ENCODE measurements at regions not wholly inside any gene's neighbourhood (a gene's known extent, or its start where the extent isn't known, plus 50 kb on each side); places are given as distances from the start of the nearest gene placed in this dataset.

GRCh38 chr3:135907422-135908165, 57.9 kb upstream of the PPP2R3A start:
- no peaks in the 10 kb centered on the region for H3K36me3 ChIP-seq
- 23 to 48% methylated on average over 3 of the region's 3 CpGs for WGBS, 2 donors
- no peaks in the 10 kb centered on the region for H3K27me3 ChIP-seq
- no peak for TF ChIP-seq CTCF (IDR thresholded peaks at IDR 0.05)
- no peak for TF ChIP-seq POLR2A (IDR thresholded peaks at IDR 0.05)
- peak overlapping the region; percentile 76 to 91 (median 82) for H3K27ac ChIP-seq
- H3K4me1 ChIP-seq = peaks cover 0 to 36% (median 0%) of the 10 kb centered on the region in 3 donors
- H3K4me3 ChIP-seq = peak overlapping the region in 3 of 4 donors; percentile 9 to 30 (median 21)
- DNase-seq = no peak
- H3K9me3 ChIP-seq = no peaks in the 10 kb centered on the region
- intact Hi-C loops (cut with DNase I) = no loop called here

GRCh38 chr3:135908225-135908624, 57.3 kb upstream of the PPP2R3A start:
- intact Hi-C loops (cut with DNase I) = no loop called here
- no peak for DNase-seq
- Histone ChIP-seq H3K36me3 (no peaks in the 10 kb centered on the region), H3K4me3 (peak overlapping the region in 3 of 4 donors; percentile 9 to 30 (median 21)), H3K27me3 (no peaks in the 10 kb centered on the region), H3K27ac (peak overlapping the region; percentile 76 to 91 (median 82)), H3K4me1 (peaks cover 0 to 36% (median 0%) of the 10 kb centered on the region in 3 donors), H3K9me3 (no peaks in the 10 kb centered on the region)
- TF ChIP-seq CTCF (IDR thresholded peaks at IDR 0.05) (no peak), POLR2A (IDR thresholded peaks at IDR 0.05) (no peak)
- 39 to 60% methylated on average over 7 of the region's 7 CpGs for WGBS, 2 donors

GRCh38 chr3:135908737-135909136, 56.8 kb upstream of the PPP2R3A start:
- TF ChIP-seq CTCF (IDR thresholded peaks at IDR 0.05) = no peak
- no peak for TF ChIP-seq POLR2A (IDR thresholded peaks at IDR 0.05)
- Histone ChIP-seq H3K4me1 (peaks cover 0 to 36% (median 0%) of the 10 kb centered on the region in 3 donors), H3K27ac (peak overlapping the region in 3 of 4 donors; percentile 79 to 91 (median 86)), H3K4me3 (no peak overlapping the region), H3K9me3 (no peaks in the 10 kb centered on the region), H3K36me3 (no peaks in the 10 kb centered on the region), H3K27me3 (no peaks in the 10 kb centered on the region)
- intact Hi-C loops (cut with DNase I) = no loop called here
- no peak for DNase-seq
- WGBS, 2 donors = 62 to 78% methylated on average over 1 of the region's 1 CpG

- Histone ChIP-seq H3K4me1 (peaks cover 0 to 35% (median 0%) of the 10 kb centered on the region in 3 donors), H3K9me3 (no peaks in the 10 kb centered on the region), H3K27ac (no peak overlapping the region), H3K27me3 (no peaks in the 10 kb centered on the region), H3K4me3 (no peak overlapping the region), H3K36me3 (no peaks in the 10 kb centered on the region)
- 33 to 52% methylated on average over 2 of the region's 2 CpGs for WGBS, 2 donors
- intact Hi-C loops (cut with DNase I) = loop anchor here (10.0 kb wide), 1 partner anchor 134 kb away; no protein-coding TSS in a partner anchor
- TF ChIP-seq POLR2A (IDR thresholded peaks at IDR 0.05) (no peak), CTCF (IDR thresholded peaks at IDR 0.05) (no peak)
- DNase-seq = no peak
These were observed 54.4 kb upstream of the PPP2R3A start for GRCh38 chr3:135911110-135911509.

- no peaks in the 10 kb centered on the region for H3K9me3 ChIP-seq
- no peaks in the 10 kb centered on the region for H3K36me3 ChIP-seq
- TF ChIP-seq CTCF (IDR thresholded peaks at IDR 0.05) = no peak
- TF ChIP-seq POLR2A (IDR thresholded peaks at IDR 0.05) = no peak
- no peak overlapping the region for H3K4me3 ChIP-seq
- H3K27me3 ChIP-seq = no peaks in the 10 kb centered on the region
- intact Hi-C loops (cut with DNase I) = loop anchor here (10.0 kb wide), 1 partner anchor 130 kb away; no protein-coding TSS in a partner anchor
- DNase-seq = no peak
- no peak overlapping the region for H3K27ac ChIP-seq
- peaks cover 0 to 13% (median 5%) of the 10 kb centered on the region in 3 donors for H3K4me1 ChIP-seq
- WGBS, 2 donors = 30 to 31% methylated on average over 2 of the region's 2 CpGs
These were observed 50.3 kb upstream of the PPP2R3A start for GRCh38 chr3:135915206-135915605.
